GM12878 (cell line): ENCODE measurements at regions not wholly inside any gene's neighbourhood (a gene's known extent, or its start where the extent isn't known, plus 50 kb on each side); places are given as distances from the start of the nearest gene placed in this dataset.

Source experiments
- ATAC-seq: fragments of 200-7000 bp; cut with Tn5 transposase; 3 replicates; pipeline ENCODE4 v1.9.1; 2020; ENCODE audit warnings: mild to moderate bottlenecking, moderate library complexity
- BruUV-seq: library from RNA; stranded (reverse); fragments of 400-500 nt; replicated peaks from 2 replicates; lab custom pipeline; 2021; lab: Mats Ljungman, UMichigan
- CTCF ChIA-PET: fragments of 300-600 bp; sonication (Branson Sonifier 250); formaldehyde crosslinking; extraction: SDS; loops from one replicate; lab custom pipeline; 2021; ENCODE audit warnings: inconsistent platforms; lab: Yijun Ruan, JAX
- POLR2A ChIA-PET: fragments of 350-600 bp; formaldehyde crosslinking; extraction: SDS; loops from one replicate; lab custom pipeline; 2021; ENCODE audit warnings: inconsistent platforms; lab: Charles Lee
- RAD21 ChIA-PET: fragments of 300-600 bp; sonication (Branson Sonifier 250); formaldehyde crosslinking; loops from one replicate; lab custom pipeline; 2023; ENCODE audit warnings: antibody characterized with exemption; ENCODE audit not compliant: unreplicated experiment; lab: Charles Lee
- SMC1A ChIA-PET: fragments of 300-600 bp; sonication (Branson Sonifier 250); formaldehyde crosslinking; loops from one replicate; lab custom pipeline; 2023; ENCODE audit not compliant: unreplicated experiment, uncharacterized antibody; lab: Charles Lee
- DNase-seq: peaks from one replicate; pipeline ENCODE4 v3.0.0-alpha.2; 2011; ENCODE audit warnings: low read depth, low spot score
- FAIRE-seq: peaks from 3 replicates; lab custom pipeline; 2011; peaks lifted over from hg19 to GRCh38; lab: Jason Lieb, UNC
- H2AFZ ChIP-seq: 2 replicates; pipeline ENCODE4 v1.6.0; 2011; ENCODE audit warnings: low read depth, low read length, control low read depth; ENCODE audit not compliant: control insufficient read depth
- H3K27ac ChIP-seq: 2 replicates; pipeline ENCODE4 v1.5.1; 2011; ENCODE audit warnings: control low read depth; ENCODE audit not compliant: control insufficient read depth, insufficient read depth
- H3K27me3 ChIP-seq, 2 experiments: replicated peaks in 1 of 2; 2 replicates each; pipeline versions ENCODE4 v1.6.0 to v1.6.1; 2011; ENCODE audit warnings: low read length in 1 of 2; ENCODE audit not compliant: control insufficient read depth in 2 of 2, insufficient read depth in 2 of 2
- H3K36me3 ChIP-seq, 2 experiments: 2 replicates each; pipeline ENCODE4 v1.5.1; 2011; ENCODE audit warnings: low read length in 1 of 2; ENCODE audit not compliant: control insufficient read depth in 2 of 2, insufficient read depth in 2 of 2
- H3K4me1 ChIP-seq: 2 replicates; pipeline ENCODE4 v1.6.1; 2011; ENCODE audit warnings: mild to moderate bottlenecking, low read length, moderate library complexity, mixed read lengths; ENCODE audit not compliant: control insufficient read depth, insufficient read depth
- H3K4me2 ChIP-seq: 2 replicates; pipeline ENCODE4 v1.6.0; 2011; ENCODE audit warnings: control low read depth; ENCODE audit not compliant: control insufficient read depth, insufficient read depth
- H3K4me3 ChIP-seq: fragments of 200-600 bp; sonication (generic); 2 replicates; pipeline ENCODE4 v1.5.1; 2016
- H3K79me2 ChIP-seq: 2 replicates; pipeline ENCODE4 v1.6.0; 2011; ENCODE audit warnings: low read length; ENCODE audit not compliant: control insufficient read depth, insufficient read depth
- H3K9ac ChIP-seq: 2 replicates; pipeline ENCODE4 v1.8.0; 2011; ENCODE audit warnings: low read length, control low read depth, mixed read lengths; ENCODE audit not compliant: control insufficient read depth, insufficient read depth
- H3K9me3 ChIP-seq: replicated peaks from 3 replicates; pipeline ENCODE4 v1.5.1; 2011; ENCODE audit warnings: mild to moderate bottlenecking, low read length; ENCODE audit not compliant: control insufficient read depth, insufficient read depth
- H4K20me1 ChIP-seq: 2 replicates; pipeline ENCODE4 v1.6.0; 2011; ENCODE audit not compliant: control insufficient read depth, insufficient read depth
- BCLAF1 ChIP-seq: fragments of 450-650 bp; IDR thresholded peaks from 2 replicates; pipeline ENCODE4 v1.6.1; 2017; ENCODE audit warnings: antibody characterized with exemption, mild to moderate bottlenecking, moderate library complexity
- BMI1 ChIP-seq: fragments of 450-650 bp; IDR thresholded peaks from 2 replicates; pipeline ENCODE4 v1.6.1; 2016; ENCODE audit warnings: mild to moderate bottlenecking, moderate library complexity, borderline replicate concordance
- E4F1 ChIP-seq: fragments of 450-650 bp; IDR thresholded peaks from 2 replicates; pipeline ENCODE4 v1.6.1; 2018; ENCODE audit warnings: borderline replicate concordance, mild to moderate bottlenecking; ENCODE audit not compliant: partially characterized antibody
- HDAC6 ChIP-seq: fragments of 200-600 bp; sonication (generic); IDR thresholded peaks from one replicate; pipeline ENCODE4 v1.8.0; 2017; ENCODE audit warnings: antibody characterized with exemption; ENCODE audit not compliant: unreplicated experiment
- POLR2AphosphoS5 ChIP-seq: IDR thresholded peaks from 2 replicates; pipeline ENCODE4 v1.6.1; 2011; ENCODE audit warnings: mild to moderate bottlenecking, low read length, inconsistent platforms
- RAD21 ChIP-seq: IDR thresholded peaks from 2 replicates; pipeline ENCODE4 v1.6.1; 2011; ENCODE audit warnings: mild to moderate bottlenecking, low read depth, low read length, moderate library complexity; ENCODE audit not compliant: insufficient read depth
- RBBP5 ChIP-seq: fragments of 200-600 bp; sonication (generic); conservative IDR thresholded peaks from 2 replicates; pipeline ENCODE4 v1.6.1; 2016
- SMARCA5 ChIP-seq: fragments of 450-650 bp; IDR thresholded peaks from 2 replicates; pipeline ENCODE4 v1.6.1; 2017; ENCODE audit warnings: mild to moderate bottlenecking
- SMC3 ChIP-seq: IDR thresholded peaks from 2 replicates; pipeline ENCODE4 v1.6.1; 2011; ENCODE audit warnings: low read length, improper control_type of control experiment, borderline replicate concordance
- STAT3 ChIP-seq: IDR thresholded peaks from 2 replicates; pipeline ENCODE4 v1.6.1; 2011; ENCODE audit warnings: low read depth, low read length, improper control_type of control experiment
- WRNIP1 ChIP-seq: IDR thresholded peaks from 2 replicates; pipeline ENCODE4 v1.6.1; 2011; ENCODE audit warnings: low read depth, low read length, improper control_type of control experiment, borderline replicate concordance
- ZSCAN29 ChIP-seq: fragments of 450-650 bp; IDR thresholded peaks from 2 replicates; pipeline ENCODE4 v1.6.1; 2017; ENCODE audit warnings: mild to moderate bottlenecking, moderate library complexity
- WGBS: methylation state at CpG from one replicate; pipeline ENCODE4 v1.1.6; 2016; ENCODE audit warnings: low lambda C conversion rate; ENCODE audit not compliant: insufficient replicate concordance, insufficient coverage; ENCODE audit errors: missing lambda C conversion rate; 5-methylcytosine and 5-hydroxymethylcytosine counted together
- in situ Hi-C: fragments of 300-500 bp; cut with MboI; formaldehyde crosslinking; loops from 9 replicates; pipeline ENCODE4 v1.14.3; 2018; ENCODE audit warnings: mixed read lengths
- intact Hi-C: fragments of 100-400 bp; cut with micrococcal nuclease; formaldehyde crosslinking; loops from one replicate; pipeline ENCODE4 v1.14.2; 2022; ENCODE audit not compliant: unreplicated experiment

GRCh38 chr11:112831969-112832766 lies 129.1 kb upstream of the NCAM1 start (continued):
- TF ChIP-seq STAT3 = no peak

- FAIRE-seq = no peak
- TF ChIP-seq WRNIP1 (no peak), BCLAF1 (no peak), SMARCA5 (no peak), HDAC6 (no peak), ZSCAN29 (no peak), BMI1 (no peak), RBBP5 (no peak), RAD21 (no peak), E4F1 (no peak), SMC3 (no peak), POLR2AphosphoS5 (no peak)
- BruUV-seq = no TSS peak
- Histone ChIP-seq H3K4me2 (no peak overlapping the region), H3K9ac (no peak overlapping the region), H3K4me1 (no peaks in the 10 kb centered on the region), H3K79me2 (no peaks in the 10 kb centered on the region), H3K27ac (no peak overlapping the region), H2AFZ (no peak overlapping the region), H4K20me1 (no peaks in the 10 kb centered on the region), H3K9me3 (no peaks in the 10 kb centered on the region), H3K27me3 (peaks cover 0 to 4% of the 10 kb centered on the region in 2 experiments; a peak in 2 of 4 replicates), H3K4me3 (no peak overlapping the region), H3K36me3 (no peaks in the 10 kb centered on the region)
- ChIA-PET SMC1A (interaction anchor here (1.6 kb wide), 1 partner anchor 246 kb away, joined by 4 read pairs; no protein-coding TSS in a partner anchor), RAD21 (no interaction called here), POLR2A (no interaction called here), CTCF (no interaction called here)
- ATAC-seq = no peak
- 0% methylated on average over 5 of the region's 5 CpGs for WGBS
- intact Hi-C loops (no loop called here), in situ Hi-C loops (no loop called here)
- no peak for DNase-seq
Observed at GRCh38 chr11:112834277-112834755, 126.9 kb upstream of the NCAM1 start.
